MM.1S (cell line): ENCODE measurements at regions not wholly inside any gene's neighbourhood (a gene's known extent, or its start where the extent isn't known, plus 50 kb on each side); places are given as distances from the start of the nearest gene placed in this dataset.

Experiments
- DNase-seq: peaks from one replicate; pipeline ENCODE4 v3.0.0-alpha.2; 2015
- H2AFZ ChIP-seq: fragments of 300-600 bp; sonication (generic); 2 replicates; pipeline ENCODE4 v1.6.0; 2016; ENCODE audit warnings: antibody characterized with exemption, low read length
- H3F3A ChIP-seq: fragments of 300-600 bp; sonication (generic); 2 replicates; pipeline ENCODE4 v1.6.1; 2016; ENCODE audit warnings: mild to moderate bottlenecking, antibody characterized with exemption, low read length, moderate library complexity, mixed read lengths; ENCODE audit not compliant: insufficient read depth
- H3K27ac ChIP-seq: fragments of 300-600 bp; sonication (generic); 2 replicates; pipeline ENCODE4 v1.5.1; 2016; ENCODE audit warnings: mild to moderate bottlenecking, low read length
- H3K27me3 ChIP-seq: fragments of 300-600 bp; sonication (generic); replicated peaks from 2 replicates; pipeline ENCODE4 v1.6.0; 2016; ENCODE audit warnings: low read length; ENCODE audit not compliant: insufficient read depth
- H3K36me3 ChIP-seq: fragments of 300-600 bp; sonication (generic); replicated peaks from 2 replicates; pipeline ENCODE4 v1.6.1; 2016; ENCODE audit warnings: mild to moderate bottlenecking, low read length, mixed read lengths; ENCODE audit not compliant: insufficient read depth
- H3K4me1 ChIP-seq: fragments of 300-600 bp; sonication (generic); 2 replicates; pipeline ENCODE4 v1.6.1; 2016; ENCODE audit warnings: low read length, mixed read lengths
- H3K4me2 ChIP-seq: fragments of 300-600 bp; sonication (generic); 2 replicates; pipeline ENCODE4 v1.6.0; 2016; ENCODE audit warnings: low read depth, low read length
- H3K4me3 ChIP-seq: fragments of 300-600 bp; sonication (generic); 2 replicates; pipeline ENCODE4 v1.5.1; 2016; ENCODE audit warnings: low read length, mixed read lengths
- H3K79me2 ChIP-seq: fragments of 300-600 bp; sonication (generic); 2 replicates; pipeline ENCODE4 v1.6.1; 2016; ENCODE audit warnings: mixed run types, low read length, mixed read lengths
- H3K9ac ChIP-seq: fragments of 300-600 bp; sonication (generic); 2 replicates; pipeline ENCODE4 v1.6.1; 2016; ENCODE audit warnings: low read length, mixed read lengths
- H3K9me2 ChIP-seq: fragments of 300-600 bp; sonication (generic); replicated peaks from 2 replicates; pipeline ENCODE4 v1.6.1; 2016; ENCODE audit warnings: mild to moderate bottlenecking, low read length, mixed read lengths; ENCODE audit not compliant: insufficient read depth
- H3K9me3 ChIP-seq: fragments of 300-600 bp; sonication (generic); replicated peaks from 2 replicates; pipeline ENCODE4 v1.6.1; 2016; ENCODE audit warnings: mild to moderate bottlenecking, low read length, mixed read lengths; ENCODE audit not compliant: insufficient read depth
- H4K20me1 ChIP-seq: fragments of 300-600 bp; sonication (generic); 2 replicates; pipeline ENCODE4 v1.6.1; 2016; ENCODE audit warnings: mild to moderate bottlenecking, low read length, moderate library complexity, mixed read lengths; ENCODE audit not compliant: insufficient read depth
- CTCF ChIP-seq: fragments of 300-600 bp; sonication (generic); IDR thresholded peaks from 2 replicates; pipeline ENCODE4 v1.5.1; 2016; ENCODE audit warnings: antibody characterized with exemption, low read length, mixed read lengths
- EZH2 ChIP-seq: fragments of 300-600 bp; sonication (generic); optimal IDR thresholded peaks from 2 replicates; pipeline ENCODE3; 2017; ENCODE audit warnings: low read depth, mild to moderate bottlenecking, antibody characterized with exemption, low read length, mixed read lengths
- EZH2phosphoT487 ChIP-seq: fragments of 300-600 bp; sonication (generic); IDR thresholded peaks from 2 replicates; pipeline ENCODE4 v1.6.1; 2018; ENCODE audit warnings: antibody characterized with exemption, low read length

- Histone ChIP-seq H3K36me3 (no peaks in the 10 kb centered on the region), H3K9ac (no peak overlapping the region), H3K27me3 (no peaks in the 10 kb centered on the region), H4K20me1 (no peaks in the 10 kb centered on the region), H3K4me3 (no peak overlapping the region), H2AFZ (no peak overlapping the region), H3K4me2 (no peak overlapping the region), H3K27ac (no peak overlapping the region), H3K9me2 (no peaks in the 10 kb centered on the region), H3K9me3 (no peaks in the 10 kb centered on the region), H3K79me2 (no peaks in the 10 kb centered on the region), H3F3A (no peaks in the 10 kb centered on the region), H3K4me1 (no peaks in the 10 kb centered on the region)
- no peak for DNase-seq
- no peak for TF ChIP-seq EZH2phosphoT487
- TF ChIP-seq EZH2 = no peak
- no peak for TF ChIP-seq CTCF
These were observed 293.2 kb upstream of the CRY1 start for GRCh38 chr12:107386569-107386968.

DNA sequence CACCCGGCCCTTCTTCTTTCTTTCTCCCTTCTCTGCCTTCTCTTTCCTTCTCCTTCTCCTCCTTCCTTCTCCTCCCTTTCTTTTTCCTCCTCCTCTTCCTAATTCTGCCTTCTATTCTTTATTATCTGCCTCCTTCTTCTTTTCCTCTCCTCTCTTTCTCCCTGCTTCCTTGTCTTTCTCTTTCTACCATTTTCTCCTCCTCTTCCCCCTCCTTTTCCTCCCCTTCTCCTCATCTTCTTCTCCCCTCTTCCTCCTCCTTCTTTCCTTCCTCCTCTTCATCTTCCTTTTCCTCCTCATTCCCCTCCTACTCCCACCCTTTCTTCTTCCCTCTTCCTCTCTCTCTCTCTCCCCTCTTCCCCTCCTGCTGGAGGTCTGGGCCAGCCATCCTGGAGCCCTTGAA is 294.9 kb upstream of the CRY1 start:
- Histone ChIP-seq H3K4me2 (no peak overlapping the region), H2AFZ (no peak overlapping the region), H3K79me2 (no peaks in the 10 kb centered on the region), H3K4me1 (no peaks in the 10 kb centered on the region), H3K27me3 (no peaks in the 10 kb centered on the region), H3K9me3 (no peaks in the 10 kb centered on the region), H3K36me3 (no peaks in the 10 kb centered on the region), H3K9ac (no peak overlapping the region), H3F3A (no peaks in the 10 kb centered on the region), H3K9me2 (no peaks in the 10 kb centered on the region), H3K27ac (no peak overlapping the region), H4K20me1 (no peaks in the 10 kb centered on the region), H3K4me3 (no peak overlapping the region)
- TF ChIP-seq EZH2phosphoT487 (no peak), CTCF (no peak), EZH2 (no peak)
- no peak for DNase-seq

DNA sequence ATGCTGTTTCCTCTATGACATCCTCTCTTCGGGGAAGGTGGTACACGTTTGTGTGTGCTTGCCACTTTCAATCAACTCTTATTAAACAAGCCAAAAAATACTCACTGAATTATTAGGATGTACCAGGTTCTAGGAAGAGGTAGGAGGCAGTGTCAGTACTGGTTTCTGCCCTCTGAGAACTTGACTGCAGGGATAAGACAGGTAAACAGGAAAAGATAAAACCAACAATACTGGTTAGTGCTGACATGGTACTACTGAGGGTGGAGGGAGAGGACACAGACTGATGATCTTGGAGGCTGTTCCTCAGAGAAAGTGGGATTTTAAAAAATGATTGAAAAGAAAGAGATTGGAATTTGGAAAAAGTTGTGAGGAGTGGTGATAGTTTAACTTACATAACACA is 295.2 kb upstream of the PWP1 start:
- Histone ChIP-seq H3F3A (no peaks in the 10 kb centered on the region), H3K27me3 (no peaks in the 10 kb centered on the region), H3K9me3 (no peaks in the 10 kb centered on the region), H3K4me3 (no peak overlapping the region), H3K79me2 (no peaks in the 10 kb centered on the region), H4K20me1 (no peaks in the 10 kb centered on the region), H2AFZ (no peak overlapping the region), H3K9ac (no peak overlapping the region), H3K36me3 (no peaks in the 10 kb centered on the region), H3K4me2 (no peak overlapping the region), H3K27ac (no peak overlapping the region), H3K4me1 (no peaks in the 10 kb centered on the region), H3K9me2 (no peaks in the 10 kb centered on the region)
- no peak for DNase-seq
- TF ChIP-seq EZH2 (no peak), CTCF (no peak), EZH2phosphoT487 (no peak)
